Calu3 (cell line): ENCODE measurements at regions not wholly inside any gene's neighbourhood (a gene's known extent, or its start where the extent isn't known, plus 50 kb on each side); places are given as distances from the start of the nearest gene placed in this dataset.
"Not testable (repeated sequence)": the region's sequence is repeated elsewhere in the genome, so short reads cannot be mapped to it uniquely, and the experiment has no call there.

Source experiments
- BruUV-seq: library from RNA; stranded (reverse); fragments of 400-500 nt; replicated peaks from 2 replicates; lab custom pipeline; 2021; lab: Mats Ljungman, UMichigan
- CTCF ChIA-PET: fragments of 300-600 bp; sonication (Branson Sonifier 250); formaldehyde crosslinking; loops from one replicate; lab custom pipeline; 2022; ENCODE audit warnings: antibody characterized with exemption; lab: Charles Lee
- DNase-seq: peaks from one replicate; pipeline ENCODE4 v3.0.0; 2022
- H3K27ac Mint-ChIP-seq: one replicate; pipeline ENCODE4 v1.8.0; 2022; ENCODE audit warnings: mixed read lengths; ENCODE audit not compliant: unreplicated experiment
- H3K27me3 Mint-ChIP-seq: one replicate; pipeline ENCODE4 v1.8.0; 2022; ENCODE audit warnings: mixed read lengths; ENCODE audit not compliant: unreplicated experiment
- H3K36me3 Mint-ChIP-seq: one replicate; pipeline ENCODE4 v1.8.0; 2022; ENCODE audit warnings: mild to moderate bottlenecking, moderate library complexity, mixed read lengths; ENCODE audit not compliant: insufficient read depth, unreplicated experiment
- H3K4me1 Mint-ChIP-seq: one replicate; pipeline ENCODE4 v1.8.0; 2022; ENCODE audit warnings: mild to moderate bottlenecking, low read depth, mixed read lengths; ENCODE audit not compliant: unreplicated experiment
- H3K4me3 Mint-ChIP-seq: one replicate; pipeline ENCODE4 v1.8.0; 2022; ENCODE audit warnings: mild to moderate bottlenecking, low read depth, moderate library complexity, mixed read lengths; ENCODE audit not compliant: unreplicated experiment
- H3K9me3 Mint-ChIP-seq: one replicate; pipeline ENCODE4 v1.8.0; 2022; ENCODE audit warnings: low read depth, mixed read lengths; ENCODE audit not compliant: unreplicated experiment
- CTCF ChIP-seq: fragments of 200-600 bp; IDR thresholded peaks from one replicate; pipeline ENCODE4 v1.8.0; 2022; ENCODE audit warnings: antibody characterized with exemption; ENCODE audit not compliant: unreplicated experiment
- intact Hi-C: fragments of 100-400 bp; cut with micrococcal nuclease; formaldehyde crosslinking; loops from one replicate; pipeline ENCODE4 v1.10.0; 2022; ENCODE audit not compliant: unreplicated experiment

DNA sequence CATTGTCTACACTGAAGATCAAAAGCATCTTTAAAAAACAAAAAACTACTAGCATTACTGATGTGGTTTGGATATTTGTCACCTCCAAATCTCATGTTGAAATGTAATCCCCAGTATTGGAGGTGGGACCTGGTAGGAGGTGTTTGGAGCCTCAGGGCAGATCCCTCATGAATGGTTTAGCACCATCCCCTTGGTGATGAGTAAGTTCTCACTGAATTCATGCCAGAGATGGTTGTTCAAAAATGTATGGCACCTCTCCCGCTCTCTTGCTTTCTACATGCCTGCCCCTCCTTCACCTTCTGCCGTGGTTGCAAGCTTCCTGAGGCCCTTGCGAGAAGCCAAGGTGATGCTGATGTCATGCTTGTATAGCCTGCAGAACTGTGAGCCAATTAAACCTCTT is 136.6 kb upstream of the FHIT start:
- DNase-seq = no peak
- CTCF ChIA-PET = no interaction called here
- Mint-ChIP-seq H3K4me1 (no peaks in the 10 kb centered on the region), H3K9me3 (peaks cover 10% of the 10 kb centered on the region), H3K36me3 (no peaks in the 10 kb centered on the region), H3K4me3 (no peak overlapping the region), H3K27ac (no peak overlapping the region), H3K27me3 (no peaks in the 10 kb centered on the region)
- intact Hi-C loops = loop anchor here (10.0 kb wide), 2 partner anchors 1813 to 1963 kb away; no protein-coding TSS in a partner anchor
- no peak for TF ChIP-seq CTCF
- BruUV-seq = no TSS peak

GRCh38 chr3:61393480-61393947 is 142.3 kb upstream of the FHIT start:
- peaks cover 11% of the 10 kb centered on the region for H3K9me3 Mint-ChIP-seq
- H3K27me3 Mint-ChIP-seq, DNase-seq, H3K4me1 Mint-ChIP-seq, H3K36me3 Mint-ChIP-seq, H3K4me3 Mint-ChIP-seq, BruUV-seq, CTCF ChIA-PET, H3K27ac Mint-ChIP-seq, intact Hi-C loops: not testable (repeated sequence)

GRCh38 chr3:61401359-61401758 is 150.1 kb upstream of the FHIT start:
- Mint-ChIP-seq H3K27me3 (no peaks in the 10 kb centered on the region), H3K27ac (no peak overlapping the region), H3K9me3 (peaks cover 7% of the 10 kb centered on the region), H3K36me3 (no peaks in the 10 kb centered on the region), H3K4me3 (no peak overlapping the region), H3K4me1 (no peaks in the 10 kb centered on the region)
- no peak for TF ChIP-seq CTCF
- no TSS peak for BruUV-seq
- DNase-seq = no peak
- intact Hi-C loops = no loop called here
- CTCF ChIA-PET = no interaction called here

DNA sequence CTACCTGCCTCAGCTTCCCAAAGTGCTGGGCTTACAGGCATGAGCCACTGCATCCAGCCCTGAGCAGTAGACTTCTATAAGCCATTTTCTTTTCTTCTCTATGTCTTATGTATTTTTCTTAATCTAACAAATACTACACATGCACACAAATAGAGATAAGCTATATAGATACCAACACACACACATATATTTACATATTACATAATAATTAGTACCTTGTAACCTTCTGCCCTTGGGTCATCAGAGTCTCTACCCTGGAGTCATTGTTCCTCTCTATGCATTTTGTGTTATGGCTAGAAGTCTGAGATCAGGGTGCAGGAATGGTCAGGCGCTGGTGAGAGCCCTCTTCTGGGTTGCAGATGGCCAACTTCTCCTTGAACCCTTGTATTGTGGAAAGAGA is 154.0 kb upstream of the PTPRG start:
- no peak overlapping the region for H3K4me3 Mint-ChIP-seq
- intact Hi-C loops = no loop called here

More for the DNA sequence above, 154.0 kb upstream of the PTPRG start:
- CTCF ChIA-PET = no interaction called here
- DNase-seq = no peak
- Mint-ChIP-seq H3K36me3 (no peaks in the 10 kb centered on the region), H3K9me3 (peaks cover 8% of the 10 kb centered on the region), H3K27me3 (no peaks in the 10 kb centered on the region), H3K27ac (no peak overlapping the region), H3K4me1 (no peaks in the 10 kb centered on the region)
- TF ChIP-seq CTCF = no peak
- no TSS peak for BruUV-seq
